GM21619 (cell line): ENCODE measurements at regions not wholly inside any gene's neighbourhood (a gene's known extent, or its start where the extent isn't known, plus 50 kb on each side); places are given as distances from the start of the nearest gene placed in this dataset.

Experiments used
- ATAC-seq: cut with Tn5 transposase; IDR thresholded peaks from one replicate; pipeline ENCODE4 v1.9.1; 2021; ENCODE audit not compliant: unreplicated experiment

DNA sequence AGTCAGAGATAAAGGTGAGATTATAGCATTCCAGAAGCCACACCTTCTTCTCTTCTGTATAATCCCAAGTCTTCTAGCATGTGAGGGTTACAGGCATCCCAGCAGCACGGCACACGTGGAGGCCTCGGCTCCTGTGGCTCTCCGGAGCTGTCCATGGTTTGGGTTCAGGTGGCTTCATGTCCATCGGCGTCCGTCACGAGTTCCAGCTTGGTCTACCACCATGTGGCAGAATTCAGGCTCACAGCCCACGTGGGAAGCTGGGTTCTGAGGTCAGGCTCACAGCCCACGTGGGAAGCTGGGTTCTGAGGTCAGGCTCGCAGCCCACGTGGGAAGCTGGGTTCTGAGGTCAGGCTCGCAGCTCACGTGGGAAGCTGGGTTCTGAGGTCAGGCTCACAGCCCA, 378.3 kb upstream of the SALL3 start:
- no peak for ATAC-seq

DNA sequence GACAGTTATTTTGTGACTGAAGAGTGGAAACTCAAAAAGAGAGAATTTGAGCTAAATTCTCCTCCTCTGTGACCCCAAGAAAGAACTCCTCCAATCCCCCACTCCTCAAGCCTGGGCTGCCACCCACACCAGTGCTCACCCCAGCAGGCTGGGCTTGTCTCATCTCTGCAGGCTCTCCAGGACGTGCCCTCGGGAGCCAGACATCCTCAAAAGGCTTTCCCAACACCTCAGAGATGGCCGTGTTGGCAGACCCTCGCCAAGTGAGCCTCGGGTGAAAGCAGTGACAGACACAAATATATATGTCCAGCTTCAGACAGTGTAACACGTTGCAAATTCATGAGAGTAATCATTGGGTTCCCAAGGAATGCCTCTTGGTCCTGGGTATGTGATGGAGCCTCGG, 377.7 kb upstream of the SALL3 start:
- no peak for ATAC-seq

DNA sequence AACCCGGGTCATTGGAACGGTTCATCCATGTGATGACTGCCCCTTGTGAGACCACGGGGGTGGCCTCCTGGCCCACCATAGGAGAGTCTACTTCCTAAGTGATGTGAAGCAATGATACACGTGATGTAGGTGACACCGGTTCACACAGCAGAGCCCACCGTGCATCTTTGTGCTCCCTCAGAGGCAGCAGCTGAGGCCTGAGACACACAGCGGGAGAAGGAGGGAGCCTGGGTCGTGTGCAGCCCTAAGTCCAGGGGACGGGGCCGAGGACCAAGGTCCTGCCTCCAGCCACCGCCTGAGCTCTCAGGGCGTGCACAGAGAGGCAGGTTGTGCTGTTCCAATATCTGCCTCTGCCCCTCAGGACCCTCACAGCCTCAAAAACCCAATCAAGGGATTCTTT, 377.2 kb upstream of the SALL3 start:
- no peak for ATAC-seq

- ATAC-seq = no peak
Measured at GRCh38 chr18:78603102-78603983, 376.3 kb upstream of the SALL3 start.

DNA sequence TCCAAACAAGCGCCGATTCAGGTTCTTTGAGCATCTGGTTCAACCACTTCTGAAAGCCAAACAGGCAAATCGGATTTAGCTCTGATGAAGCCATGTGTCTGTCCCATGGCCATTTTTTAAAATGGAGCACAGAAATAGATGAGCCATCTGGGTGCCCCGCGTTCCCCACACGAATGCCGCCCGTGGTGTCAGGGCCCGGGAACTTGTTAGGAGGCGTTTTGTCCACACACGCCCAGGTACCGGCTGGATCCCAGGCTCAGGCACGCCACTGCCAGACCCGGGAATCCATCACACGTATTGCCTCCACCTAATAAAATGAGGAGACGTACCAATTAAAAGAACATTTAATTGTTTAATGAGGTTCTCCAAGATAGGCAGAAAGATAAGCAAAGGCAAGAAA, 374.4 kb upstream of the SALL3 start:
- ATAC-seq = no peak

- ATAC-seq = no peak
Measured at GRCh38 chr18:78607221-78607620, 372.4 kb upstream of the SALL3 start.

DNA sequence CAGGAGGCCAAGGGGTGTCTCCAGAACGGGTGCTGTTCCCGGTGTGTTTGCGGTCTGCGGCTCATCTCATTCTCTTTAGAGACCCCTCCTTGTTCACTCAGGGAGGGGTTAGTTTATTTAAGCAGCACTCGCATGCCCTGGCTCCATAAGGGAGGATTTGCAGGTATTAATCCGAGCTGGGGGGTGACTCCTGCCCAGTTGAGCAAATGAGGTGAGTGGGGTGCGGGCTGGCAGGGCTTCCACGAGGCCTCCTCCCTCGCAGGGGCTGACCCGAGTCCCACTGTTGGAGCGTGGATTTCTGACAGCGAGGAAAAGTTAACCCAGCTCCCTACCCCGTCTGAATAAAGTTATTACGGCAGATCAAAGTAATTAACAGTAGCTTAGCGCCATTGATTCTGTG, 371.8 kb upstream of the SALL3 start:
- ATAC-seq = no peak

DNA sequence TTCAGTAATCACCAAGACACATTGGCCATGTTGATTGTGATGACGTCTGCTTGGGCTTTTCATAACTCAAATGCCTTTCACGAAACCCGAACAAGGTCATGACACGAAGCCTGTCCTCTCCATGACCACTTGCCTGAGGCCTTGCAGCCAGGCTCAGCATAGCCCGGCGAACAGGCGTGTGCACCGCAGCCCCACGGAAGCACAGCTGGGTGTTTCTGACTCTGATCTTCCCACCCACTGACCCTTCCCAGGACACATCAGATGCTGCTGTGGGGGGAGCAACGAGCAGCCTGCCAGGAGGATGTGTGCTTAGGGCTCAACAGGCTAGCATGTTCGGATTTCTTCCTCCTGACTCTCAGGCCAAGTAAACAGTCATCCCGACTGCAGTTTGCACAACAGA, 369.4 kb upstream of the SALL3 start:
- no peak for ATAC-seq

GRCh38 chr18:78611201-78611800, 368.3 kb upstream of the SALL3 start:
- ATAC-seq = no peak

GRCh38 chr18:78611869-78612268, 367.7 kb upstream of the SALL3 start:
- no peak for ATAC-seq

- ATAC-seq = no peak
Measured at GRCh38 chr18:78612318-78612717, 367.3 kb upstream of the SALL3 start.

DNA sequence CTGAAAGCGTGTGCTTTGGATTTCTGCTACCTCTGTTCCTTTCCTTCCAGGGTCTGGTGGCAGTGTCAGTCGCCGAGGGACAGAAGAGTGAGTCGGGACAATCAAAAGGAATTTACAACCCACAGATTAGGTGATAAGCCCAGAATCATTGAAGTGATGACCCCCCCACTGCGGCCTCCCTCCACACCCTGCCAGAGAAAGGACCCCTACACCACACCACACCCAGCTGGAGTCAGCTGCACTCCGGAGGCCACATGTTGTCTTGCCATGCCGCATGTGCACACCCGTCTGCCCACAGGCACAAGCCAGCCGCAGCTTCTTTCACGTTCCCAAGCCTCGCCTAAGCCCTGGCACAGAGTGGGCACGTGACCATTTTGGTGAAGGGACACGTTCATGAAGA, 366.8 kb upstream of the SALL3 start:
- no peak for ATAC-seq

DNA sequence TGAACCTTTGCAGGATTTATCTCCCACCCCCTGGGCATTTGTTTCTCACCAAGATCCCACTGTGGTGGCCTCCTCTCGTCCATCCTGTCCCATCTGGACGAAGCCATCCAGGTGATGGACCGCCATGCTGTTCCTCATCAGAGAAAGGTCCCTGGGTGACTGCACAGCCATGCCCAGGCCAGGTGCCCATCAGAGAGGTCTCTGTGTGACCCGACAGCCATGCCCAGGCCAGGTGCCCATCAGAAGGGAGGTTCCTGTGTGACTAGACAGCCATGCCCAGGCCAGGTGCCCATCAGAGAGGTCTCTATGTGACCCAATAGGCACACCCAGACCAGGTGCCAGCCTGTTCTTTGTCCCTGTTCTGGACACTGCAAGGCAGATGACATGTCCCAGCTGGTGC, 360.9 kb upstream of the SALL3 start:
- no peak for ATAC-seq

DNA sequence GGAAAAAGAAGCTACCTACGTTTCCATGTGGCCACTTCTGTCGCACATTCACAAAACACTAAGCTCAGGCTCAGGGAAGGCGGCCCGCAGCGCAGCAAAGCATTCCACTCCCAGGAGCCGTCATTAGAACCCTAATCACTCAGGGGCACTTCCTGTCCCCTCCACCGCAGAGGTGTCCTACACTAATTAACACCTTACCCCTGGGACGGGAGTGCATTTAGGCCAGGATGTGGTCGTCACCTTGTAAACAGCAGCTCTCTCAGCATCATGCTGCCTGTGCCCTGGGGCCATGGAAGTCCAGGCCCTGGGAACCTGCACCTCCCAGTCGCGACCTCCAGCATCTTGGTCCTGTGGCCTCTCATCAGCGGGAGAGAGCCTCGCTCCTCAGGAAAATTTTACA, 359.8 kb upstream of the SALL3 start:
- no peak for ATAC-seq

DNA sequence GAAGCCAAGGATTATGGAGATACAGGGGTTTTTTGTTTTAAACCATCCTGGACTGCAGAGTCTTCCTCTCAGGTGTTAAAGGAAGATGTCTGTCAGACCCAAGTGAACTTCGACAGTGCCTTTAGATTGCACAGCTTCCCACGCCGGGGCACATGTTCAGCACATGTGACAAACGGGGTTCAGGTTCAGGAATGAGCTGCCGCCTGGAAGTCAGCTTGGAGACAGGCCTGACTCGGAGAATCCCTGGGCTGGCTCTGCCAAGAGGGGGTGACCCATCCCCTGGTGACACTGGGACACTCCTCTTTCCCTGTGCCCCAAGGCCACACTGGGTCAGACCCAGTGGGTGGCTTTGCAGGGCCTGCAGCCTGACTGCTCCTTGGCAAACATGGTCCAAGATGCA, 359.3 kb upstream of the SALL3 start:
- no peak for ATAC-seq

DNA sequence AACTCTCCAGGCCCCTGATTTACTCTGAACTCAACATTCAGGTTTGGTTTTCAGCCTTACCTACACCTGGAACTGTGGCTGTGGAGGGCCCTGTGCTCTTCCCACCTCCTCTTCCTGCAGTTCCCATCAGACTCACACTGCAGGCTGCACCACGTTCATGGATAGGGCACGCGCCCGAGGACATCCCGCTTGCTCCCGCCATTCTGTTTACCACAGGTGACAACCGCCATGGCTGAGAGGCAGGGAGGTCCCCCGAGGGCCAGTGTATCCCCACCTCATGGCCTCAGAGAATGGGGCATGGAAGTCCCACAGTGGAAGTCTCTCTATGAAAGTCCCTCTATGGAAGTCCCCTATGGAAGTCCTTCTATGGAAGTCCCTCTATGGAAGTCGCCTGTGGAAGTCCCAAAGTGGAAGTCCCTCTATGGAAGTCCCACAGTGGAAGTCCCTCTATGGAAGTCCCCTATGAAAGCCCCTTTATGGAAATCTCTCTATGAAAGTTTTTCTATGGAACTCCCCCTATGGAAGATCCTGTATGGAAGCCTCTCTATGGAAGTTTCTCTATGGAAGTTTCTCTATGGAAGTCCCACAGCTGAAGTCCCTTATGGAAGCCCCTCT, 358.4 kb upstream of the SALL3 start:
- ATAC-seq = no peak

- ATAC-seq = no peak
Measured at GRCh38 chr18:78622251-78622906, 357.2 kb upstream of the SALL3 start.

DNA sequence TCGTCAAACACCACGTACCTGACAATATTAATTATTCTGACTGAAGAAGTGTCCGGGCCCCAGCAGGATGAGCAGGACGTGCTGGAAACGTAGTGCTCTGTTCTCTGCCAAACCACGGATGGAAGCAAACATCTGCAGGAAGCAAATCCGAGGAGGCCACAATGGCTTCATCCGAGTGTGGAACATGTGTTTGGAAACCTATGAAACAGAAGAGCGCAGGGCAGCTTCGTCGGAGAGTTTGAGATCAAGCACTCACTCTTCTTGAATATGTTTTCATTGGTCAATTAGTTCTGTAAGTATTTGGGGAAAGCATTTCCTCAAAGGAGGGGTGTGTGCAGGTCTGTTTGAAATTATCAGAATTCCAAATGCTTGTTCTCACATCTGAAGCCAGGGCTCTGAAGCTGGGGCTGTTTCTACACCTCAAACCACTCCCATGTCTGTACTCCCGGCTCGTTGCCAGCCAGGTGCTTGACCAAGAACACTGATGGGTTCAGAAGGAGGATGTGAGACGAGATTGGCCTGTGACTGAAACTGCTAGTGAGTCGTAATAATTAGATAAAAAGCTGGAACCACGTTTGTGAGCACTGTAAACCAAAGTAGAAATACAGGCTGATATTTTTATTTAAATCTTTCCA, 356.6 kb upstream of the SALL3 start:
- ATAC-seq = no peak

DNA sequence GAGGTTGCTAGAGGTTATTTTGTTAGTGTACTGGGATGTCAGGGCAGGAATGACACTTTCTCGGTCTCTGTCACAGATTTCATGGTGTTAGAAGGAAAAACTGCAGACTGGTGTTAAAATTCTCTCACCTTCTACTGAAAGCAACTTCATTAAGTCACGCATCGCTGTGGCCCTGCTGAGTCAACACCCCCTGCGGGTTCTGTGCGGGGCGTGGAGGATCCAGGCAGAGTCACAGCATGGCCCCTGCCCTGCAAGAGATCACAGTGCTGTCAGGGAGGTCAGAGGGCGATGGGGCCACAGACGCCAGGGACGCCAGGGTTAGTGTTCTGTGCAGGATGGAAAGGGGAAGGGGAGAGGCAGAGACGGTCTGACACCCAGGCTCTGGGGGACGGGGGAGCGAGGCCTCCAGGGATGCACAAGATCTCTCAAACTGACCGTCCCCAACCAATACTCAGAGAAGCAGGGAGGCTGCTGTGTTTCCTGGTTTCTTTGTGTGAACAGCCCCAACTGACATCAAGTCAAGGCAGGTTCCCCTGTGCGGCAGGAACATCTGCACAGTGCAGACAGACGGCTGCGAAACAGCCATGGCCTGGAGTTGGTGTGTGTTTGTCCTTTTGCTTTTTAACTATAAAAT, 354.9 kb upstream of the SALL3 start:
- ATAC-seq = no peak

DNA sequence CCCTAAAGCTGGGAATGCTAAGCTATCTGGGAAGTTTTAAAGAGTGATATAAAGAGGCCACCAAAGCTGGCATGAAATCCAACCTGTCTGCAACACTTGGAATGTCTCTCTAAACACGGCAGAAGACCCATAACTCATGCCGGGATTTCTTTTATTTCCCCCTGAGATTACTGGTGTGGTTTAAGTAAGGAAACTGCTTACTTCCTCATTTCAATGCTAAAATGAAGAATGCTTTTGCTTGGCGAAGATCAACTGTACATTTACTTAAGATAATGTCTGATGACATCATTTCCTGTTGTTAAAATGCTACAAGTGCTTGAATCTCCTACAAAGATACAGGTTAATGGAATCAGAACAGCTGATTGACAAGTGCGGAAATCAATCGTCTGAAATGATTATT, 353.8 kb upstream of the SALL3 start:
- no peak for ATAC-seq
